NB4 (cell line): ENCODE measurements at regions not wholly inside any gene's neighbourhood (a gene's known extent, or its start where the extent isn't known, plus 50 kb on each side); places are given as distances from the start of the nearest gene placed in this dataset.

ENCODE experiments used
- CTCF ChIP-seq: IDR thresholded peaks from one replicate; pipeline ENCODE4 v1.5.1; 2012; ENCODE audit warnings: low read depth, low read length
- MYC ChIP-seq: IDR thresholded peaks from 2 replicates; pipeline ENCODE4 v1.6.1; 2011; ENCODE audit warnings: low read depth, low read length
- POLR2A ChIP-seq: IDR thresholded peaks from 2 replicates; pipeline ENCODE4 v1.6.1; 2011; ENCODE audit warnings: mild to moderate bottlenecking; ENCODE audit not compliant: insufficient read length; ENCODE audit errors: extremely low read depth
- TF ChIP-seq, protein P1 (sequence below): IDR thresholded peaks from 2 replicates; pipeline ENCODE4 v1.6.1; 2011; ENCODE audit warnings: low read depth, low read length

- TF ChIP-seq MYC (no peak), CTCF (no peak), POLR2A (no peak)
- TF ChIP-seq, protein P1, sequence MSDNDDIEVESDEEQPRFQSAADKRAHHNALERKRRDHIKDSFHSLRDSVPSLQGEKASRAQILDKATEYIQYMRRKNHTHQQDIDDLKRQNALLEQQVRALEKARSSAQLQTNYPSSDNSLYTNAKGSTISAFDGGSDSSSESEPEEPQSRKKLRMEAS = no peak
Measured at GRCh38 chr11:92779746-92780145, 189.7 kb upstream of the MTNR1B start.
